HFFc6 (cell line): ENCODE measurements at regions not wholly inside any gene's neighbourhood (a gene's known extent, or its start where the extent isn't known, plus 50 kb on each side); places are given as distances from the start of the nearest gene placed in this dataset.
"Not testable (repeated sequence)": the region's sequence is repeated elsewhere in the genome, so short reads cannot be mapped to it uniquely, and the experiment has no call there.

Source experiments
- DNase-seq: peaks from one replicate; pipeline ENCODE4 v3.0.0-alpha.2; 2018
- H3K27ac Mint-ChIP-seq: 2 replicates; pipeline ENCODE4 v1.8.0; 2020; ENCODE audit warnings: mild to moderate bottlenecking, mixed read lengths
- H3K27me3 Mint-ChIP-seq: 2 replicates; pipeline ENCODE4 v1.8.0; 2021; ENCODE audit warnings: mild to moderate bottlenecking, moderate library complexity, mixed read lengths; ENCODE audit not compliant: insufficient read depth
- H3K36me3 Mint-ChIP-seq: 2 replicates; pipeline ENCODE4 v1.8.0; 2021; ENCODE audit warnings: low read depth, mixed read lengths
- H3K4me1 Mint-ChIP-seq: 2 replicates; pipeline ENCODE4 v1.8.0; 2020; ENCODE audit warnings: low read depth, mixed read lengths
- H3K4me3 Mint-ChIP-seq: 2 replicates; pipeline ENCODE4 v1.8.0; 2020; ENCODE audit warnings: mild to moderate bottlenecking, moderate library complexity, mixed read lengths
- H3K9me3 Mint-ChIP-seq: 2 replicates; pipeline ENCODE4 v1.8.0; 2020; ENCODE audit warnings: mild to moderate bottlenecking, mixed read lengths
- CTCF ChIP-seq: fragments of 200-600 bp; sonication (generic); IDR thresholded peaks from 2 replicates; pipeline ENCODE4 v1.5.0; 2021; ENCODE audit warnings: antibody characterized with exemption, mild to moderate bottlenecking

GRCh38 chr1:242890192-242890741 lies 364.8 kb downstream of the CEP170 start:
- DNase-seq = no peak
- H3K4me1 Mint-ChIP-seq = no peaks in the 10 kb centered on the region
- H3K9me3 Mint-ChIP-seq = peaks cover 42% of the 10 kb centered on the region
- H3K27ac Mint-ChIP-seq = no peak overlapping the region
- no peak for TF ChIP-seq CTCF
- H3K36me3 Mint-ChIP-seq = no peaks in the 10 kb centered on the region; the same call in 1 of the 2 replicates
- no peak overlapping the region for H3K4me3 Mint-ChIP-seq
- peaks cover 1% of the 10 kb centered on the region; the same call in 1 of the 2 replicates for H3K27me3 Mint-ChIP-seq

DNA sequence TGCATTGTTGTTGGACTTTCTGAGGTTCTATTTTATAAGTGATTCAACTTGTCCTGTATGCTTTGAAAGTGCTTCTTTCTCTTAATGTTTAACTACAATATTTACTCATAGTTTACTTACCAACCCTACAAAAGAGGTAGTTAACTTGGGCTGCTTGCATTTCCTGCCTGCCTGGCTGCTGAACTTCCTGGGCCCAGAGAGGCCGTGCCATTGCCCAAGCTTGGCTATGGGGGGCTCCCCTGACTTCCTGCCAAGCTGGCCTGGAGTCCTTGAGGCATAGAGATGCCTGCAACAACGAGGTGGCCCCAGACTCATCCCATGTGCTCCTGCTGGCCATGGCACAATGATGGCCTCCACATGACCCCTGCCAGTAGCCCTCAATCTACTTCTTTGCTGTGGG lies 361.6 kb upstream of the PLD5 start:
- Mint-ChIP-seq H3K4me1 (no peaks in the 10 kb centered on the region), H3K9me3 (peaks cover 30% of the 10 kb centered on the region), H3K27me3 (no peaks in the 10 kb centered on the region), H3K36me3 (no peaks in the 10 kb centered on the region), H3K27ac (no peak overlapping the region), H3K4me3 (no peak overlapping the region)
- TF ChIP-seq CTCF = no peak
- DNase-seq = no peak

DNA sequence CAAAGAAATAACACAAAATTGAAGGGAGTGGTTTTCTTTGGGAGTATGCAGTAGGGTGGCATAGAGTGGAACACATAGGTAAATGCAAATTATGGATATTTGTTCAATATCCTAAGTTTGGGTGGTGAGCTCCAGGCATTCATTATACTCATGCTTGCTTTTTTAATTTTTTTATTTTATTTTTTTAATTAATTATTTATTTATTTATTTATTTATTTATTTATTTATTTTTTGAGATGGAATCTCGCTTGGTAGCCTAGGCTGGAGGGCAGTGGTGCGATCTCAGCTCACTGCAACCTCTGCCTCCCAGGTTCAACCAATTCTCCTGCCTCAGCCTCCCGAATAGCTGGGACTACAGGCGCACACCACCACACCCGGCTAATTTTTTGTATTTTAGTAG lies 355.5 kb upstream of the PLD5 start:
- H3K27ac Mint-ChIP-seq = not testable (repeated sequence)

DNA sequence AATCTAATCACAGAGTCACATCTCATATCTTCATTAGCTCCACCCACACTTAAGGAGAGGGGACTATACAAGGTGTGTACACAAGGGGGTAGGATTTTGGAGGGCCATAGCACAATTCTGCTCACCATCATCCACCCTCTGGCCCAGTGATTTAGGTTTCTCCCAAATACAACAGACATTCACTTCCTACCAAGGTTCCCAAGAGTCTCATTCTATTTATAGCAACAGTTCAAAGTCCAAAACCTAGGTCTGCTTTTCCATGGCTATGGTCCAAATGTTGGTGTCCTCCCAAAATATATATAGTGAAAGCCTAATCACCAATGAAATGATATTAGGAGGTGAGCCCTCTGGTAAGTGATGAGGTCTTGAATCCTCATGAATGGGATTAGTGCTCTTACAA lies 353.2 kb upstream of the PLD5 start:
- no peak for DNase-seq
- TF ChIP-seq CTCF = no peak
- no peak overlapping the region for H3K4me3 Mint-ChIP-seq
- H3K27me3 Mint-ChIP-seq = no peaks in the 10 kb centered on the region; the same call in 1 of the 2 replicates
- H3K27ac Mint-ChIP-seq = no peak overlapping the region
- H3K4me1 Mint-ChIP-seq = no peaks in the 10 kb centered on the region
- H3K36me3 Mint-ChIP-seq = no peaks in the 10 kb centered on the region; the same call in 1 of the 2 replicates
- peaks cover 36% of the 10 kb centered on the region for H3K9me3 Mint-ChIP-seq

More for the DNA sequence above, 355.5 kb upstream of the PLD5 start:
- H3K27me3 Mint-ChIP-seq, DNase-seq, H3K4me3 Mint-ChIP-seq, H3K4me1 Mint-ChIP-seq, H3K36me3 Mint-ChIP-seq: not testable (repeated sequence)
- H3K9me3 Mint-ChIP-seq = peaks cover 32% of the 10 kb centered on the region

GRCh38 chr1:242877229-242877628 lies 352.7 kb upstream of the PLD5 start:
- no peaks in the 10 kb centered on the region; the same call in 1 of the 2 replicates for H3K36me3 Mint-ChIP-seq
- H3K9me3 Mint-ChIP-seq = peaks cover 35% of the 10 kb centered on the region
- no peak for DNase-seq
- H3K27ac Mint-ChIP-seq = no peak overlapping the region
- H3K27me3 Mint-ChIP-seq = no peaks in the 10 kb centered on the region; the same call in 1 of the 2 replicates
- no peaks in the 10 kb centered on the region for H3K4me1 Mint-ChIP-seq
- no peak overlapping the region for H3K4me3 Mint-ChIP-seq
- TF ChIP-seq CTCF = no peak

DNA sequence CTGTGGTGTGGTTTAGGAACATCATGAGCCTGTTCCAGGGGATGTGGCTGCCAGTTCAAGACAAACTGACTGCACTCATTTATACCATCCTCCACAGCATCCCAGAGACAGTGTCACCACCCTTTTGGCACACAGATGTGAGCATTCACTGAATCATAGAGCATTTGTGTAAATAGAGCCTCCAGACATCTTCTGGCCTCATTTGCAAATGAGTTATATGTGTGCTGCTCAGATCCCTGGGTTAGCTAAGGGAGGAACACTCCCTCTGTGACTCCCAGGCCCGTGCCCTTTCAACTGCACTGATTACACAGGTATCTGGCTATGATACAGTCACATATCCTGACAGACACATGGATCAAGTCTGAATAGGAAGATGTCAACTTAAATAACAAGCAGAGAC lies 351.5 kb upstream of the PLD5 start:
- H3K27me3 Mint-ChIP-seq = no peaks in the 10 kb centered on the region; the same call in 1 of the 2 replicates
- no peaks in the 10 kb centered on the region for H3K4me1 Mint-ChIP-seq
- H3K27ac Mint-ChIP-seq = no peak overlapping the region
- TF ChIP-seq CTCF = no peak
- peaks cover 33% of the 10 kb centered on the region for H3K9me3 Mint-ChIP-seq
- DNase-seq = no peak
- no peak overlapping the region for H3K4me3 Mint-ChIP-seq
- H3K36me3 Mint-ChIP-seq = no peaks in the 10 kb centered on the region; the same call in 1 of the 2 replicates
